Prostate gland (tissue), 2 donors: ENCODE measurements at regions not wholly inside any gene's neighbourhood (a gene's known extent, or its start where the extent isn't known, plus 50 kb on each side); places are given as distances from the start of the nearest gene placed in this dataset.

Source experiments
- POLR2A ChIP-seq: fragments of 450-650 bp; IDR thresholded peaks from one replicate; pipeline ENCODE4 v1.6.1; 2016; ENCODE audit warnings: antibody characterized with exemption, mild to moderate bottlenecking
- POLR2AphosphoS5 ChIP-seq: sonication (generic); formaldehyde crosslinking; IDR thresholded peaks from one replicate; pipeline ENCODE4 v1.6.1; 2017; ENCODE audit warnings: antibody characterized with exemption
- TF ChIP-seq, protein P1 (sequence below), 4 experiments: fragments of 200-600 bp in 2 of 4; fragments of 450-650 bp in 2 of 4; sonication (generic) in 2 of 4; IDR thresholded peaks; 1 replicate in 3 of 4; 2 replicates in 1 of 4; pipeline ENCODE4 v1.5.1; 2016 to 2019; ENCODE audit warnings: antibody characterized with exemption in 4 of 4, mild to moderate bottlenecking in 2 of 4, moderate library complexity in 2 of 4

DNA sequence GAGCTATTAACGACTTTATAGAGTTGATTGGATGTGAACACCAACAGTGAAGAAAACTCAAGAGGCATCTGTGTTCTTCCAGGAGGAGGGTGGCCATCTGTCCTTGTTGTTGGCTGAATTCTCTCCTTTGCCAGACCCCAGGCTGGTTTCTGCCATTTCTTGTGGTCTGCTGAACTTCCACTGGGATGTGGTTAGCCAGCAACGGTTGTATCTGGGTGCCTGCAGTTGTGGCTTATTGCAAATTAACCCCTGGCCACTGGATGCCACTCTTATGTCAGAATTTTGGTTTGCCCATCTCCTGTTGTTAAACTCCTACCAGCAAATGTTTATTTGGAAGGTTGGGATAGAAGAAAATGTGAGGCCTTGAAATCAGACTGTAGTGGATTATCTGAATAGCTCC lies 163.6 kb upstream of the TBC1D5 start:
- TF ChIP-seq, protein P1, sequence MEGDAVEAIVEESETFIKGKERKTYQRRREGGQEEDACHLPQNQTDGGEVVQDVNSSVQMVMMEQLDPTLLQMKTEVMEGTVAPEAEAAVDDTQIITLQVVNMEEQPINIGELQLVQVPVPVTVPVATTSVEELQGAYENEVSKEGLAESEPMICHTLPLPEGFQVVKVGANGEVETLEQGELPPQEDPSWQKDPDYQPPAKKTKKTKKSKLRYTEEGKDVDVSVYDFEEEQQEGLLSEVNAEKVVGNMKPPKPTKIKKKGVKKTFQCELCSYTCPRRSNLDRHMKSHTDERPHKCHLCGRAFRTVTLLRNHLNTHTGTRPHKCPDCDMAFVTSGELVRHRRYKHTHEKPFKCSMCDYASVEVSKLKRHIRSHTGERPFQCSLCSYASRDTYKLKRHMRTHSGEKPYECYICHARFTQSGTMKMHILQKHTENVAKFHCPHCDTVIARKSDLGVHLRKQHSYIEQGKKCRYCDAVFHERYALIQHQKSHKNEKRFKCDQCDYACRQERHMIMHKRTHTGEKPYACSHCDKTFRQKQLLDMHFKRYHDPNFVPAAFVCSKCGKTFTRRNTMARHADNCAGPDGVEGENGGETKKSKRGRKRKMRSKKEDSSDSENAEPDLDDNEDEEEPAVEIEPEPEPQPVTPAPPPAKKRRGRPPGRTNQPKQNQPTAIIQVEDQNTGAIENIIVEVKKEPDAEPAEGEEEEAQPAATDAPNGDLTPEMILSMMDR (IDR thresholded peaks at IDR 0.05), result no peak
- no peak for TF ChIP-seq POLR2A
- no peak for TF ChIP-seq POLR2AphosphoS5
